ENCODE measurements at regions not wholly inside any gene's neighbourhood (a gene's known extent, or its start where the extent isn't known, plus 50 kb on each side); places are given as distances from the start of the nearest gene placed in this dataset.
A peak's percentile ranks its signal among the peaks of the same experiment; 100 is the strongest.
"Not testable (repeated sequence)": the region's sequence is repeated elsewhere in the genome, so short reads cannot be mapped to it uniquely, and the experiment has no call there.

GRCh38 chrX:39795605-39796004, 302.2 kb downstream of the BCOR start:
- no peak for FAIRE-seq

GRCh38 chrX:39796856-39797255, 300.9 kb downstream of the BCOR start:
- H3K4me3 ChIP-seq, result no peak overlapping the region
- intact Hi-C loops (cut with DNase I), result no loop called here
- DNase-seq, result no peak
- no peak overlapping the region for H3K27ac ChIP-seq
- H3K4me1 ChIP-seq, result no peaks in the 10 kb centered on the region
- ATAC-seq, result no peak
- H3K36me3 ChIP-seq, result no peaks in the 10 kb centered on the region
- TF ChIP-seq CTCF (IDR thresholded peaks at IDR 0.05), result no peak
- WGBS, 2 donors, result 82 to 99% methylated on average over 3 of the region's 3 CpGs
- FAIRE-seq, result no peak
- no peaks in the 10 kb centered on the region for H3K27me3 ChIP-seq
- no peaks in the 10 kb centered on the region for H3K9me3 ChIP-seq

More at GRCh38 chrX:39795605-39796004, 302.2 kb downstream of the BCOR start:
- no peak for DNase-seq
- Histone ChIP-seq H3K36me3 (no peaks in the 10 kb centered on the region), H3K4me1 (no peaks in the 10 kb centered on the region), H3K9me3 (no peaks in the 10 kb centered on the region), H3K27me3 (no peaks in the 10 kb centered on the region), H3K27ac (no peak overlapping the region), H3K4me3 (no peak overlapping the region)
- WGBS, 2 donors, result 51 to 53% methylated on average over 7 of the region's 7 CpGs
- no peak for TF ChIP-seq CTCF (IDR thresholded peaks at IDR 0.05)
- intact Hi-C loops (cut with DNase I), result no loop called here
- no peak for ATAC-seq

- intact Hi-C loops (cut with DNase I); DNase-seq; H3K36me3 ChIP-seq; H3K4me1 ChIP-seq; H3K27ac ChIP-seq; ATAC-seq; H3K4me3 ChIP-seq; H3K9me3 ChIP-seq; H3K27me3 ChIP-seq: not testable (repeated sequence)
- peak; percentile 29 for FAIRE-seq
- 92 to 97% methylated on average over 2 of the region's 2 CpGs for WGBS, 2 donors
Measured at GRCh38 chrX:39798488-39798887, 299.3 kb downstream of the BCOR start.

GRCh38 chrX:39802354-39802753, 295.4 kb downstream of the BCOR start:
- intact Hi-C loops (cut with DNase I), result no loop called here
- no peaks in the 10 kb centered on the region for H3K4me1 ChIP-seq
- H3K36me3 ChIP-seq, result no peaks in the 10 kb centered on the region
- H3K9me3 ChIP-seq, result no peaks in the 10 kb centered on the region
- WGBS, 2 donors, result 68 to 83% methylated on average over 11 of the region's 11 CpGs
- FAIRE-seq, result no peak
- no peak for DNase-seq
- peaks cover 0 to 4% (median 0%) of the 10 kb centered on the region in 4 donors for H3K27me3 ChIP-seq
- no peak for ATAC-seq
- TF ChIP-seq CTCF (IDR thresholded peaks at IDR 0.05), result no peak
- H3K4me3 ChIP-seq, result no peak overlapping the region
- H3K27ac ChIP-seq, result no peak overlapping the region

GRCh38 chrX:39802908-39803307, 294.9 kb downstream of the BCOR start:
- DNase-seq (no peak), FAIRE-seq (no peak), ATAC-seq (no peak)
- 73 to 78% methylated on average over 10 of the region's 10 CpGs for WGBS, 2 donors
- Histone ChIP-seq H3K4me1 (no peaks in the 10 kb centered on the region), H3K27ac (no peak overlapping the region), H3K9me3 (no peaks in the 10 kb centered on the region), H3K27me3 (peaks cover 0 to 4% (median 0%) of the 10 kb centered on the region in 4 donors), H3K36me3 (no peaks in the 10 kb centered on the region), H3K4me3 (no peak overlapping the region)
- intact Hi-C loops (cut with DNase I), result no loop called here
- no peak for TF ChIP-seq CTCF (IDR thresholded peaks at IDR 0.05)

- Histone ChIP-seq H3K27ac (no peak overlapping the region), H3K27me3 (peaks cover 0 to 4% (median 0%) of the 10 kb centered on the region in 4 donors), H3K9me3 (no peaks in the 10 kb centered on the region), H3K36me3 (no peaks in the 10 kb centered on the region), H3K4me1 (no peaks in the 10 kb centered on the region), H3K4me3 (no peak overlapping the region)
- no peak for DNase-seq
- intact Hi-C loops (cut with DNase I), result no loop called here
- ATAC-seq, result no peak
- WGBS, 2 donors, result 77 to 86% methylated on average over 2 of the region's 2 CpGs
- no peak for FAIRE-seq
- TF ChIP-seq CTCF (IDR thresholded peaks at IDR 0.05), result no peak
Measured at GRCh38 chrX:39805022-39805421, 292.7 kb downstream of the BCOR start.
